Vagina (tissue), 2 donors: ENCODE measurements at regions not wholly inside any gene's neighbourhood (a gene's known extent, or its start where the extent isn't known, plus 50 kb on each side); places are given as distances from the start of the nearest gene placed in this dataset.

Experiments used
- POLR2AphosphoS5 ChIP-seq, 2 donors: sonication (generic); formaldehyde crosslinking; IDR thresholded peaks; one replicate each; pipeline ENCODE4 v1.9.0; 2017; ENCODE audit warnings: antibody characterized with exemption in 2 of 2, mild to moderate bottlenecking in 2 of 2, low read depth in 1 of 2; ENCODE audit not compliant: insufficient read depth in 1 of 2
- TF ChIP-seq, protein P1 (sequence below), 3 experiments: fragments of 450-650 bp in 2 of 3; fragments of 200-600 bp in 1 of 3; sonication (generic) in 1 of 3; IDR thresholded peaks; one replicate each; pipeline ENCODE4 v1.5.1; 2017 to 2019; ENCODE audit warnings: antibody characterized with exemption in 3 of 3, mild to moderate bottlenecking in 2 of 3, moderate library complexity in 2 of 3

DNA sequence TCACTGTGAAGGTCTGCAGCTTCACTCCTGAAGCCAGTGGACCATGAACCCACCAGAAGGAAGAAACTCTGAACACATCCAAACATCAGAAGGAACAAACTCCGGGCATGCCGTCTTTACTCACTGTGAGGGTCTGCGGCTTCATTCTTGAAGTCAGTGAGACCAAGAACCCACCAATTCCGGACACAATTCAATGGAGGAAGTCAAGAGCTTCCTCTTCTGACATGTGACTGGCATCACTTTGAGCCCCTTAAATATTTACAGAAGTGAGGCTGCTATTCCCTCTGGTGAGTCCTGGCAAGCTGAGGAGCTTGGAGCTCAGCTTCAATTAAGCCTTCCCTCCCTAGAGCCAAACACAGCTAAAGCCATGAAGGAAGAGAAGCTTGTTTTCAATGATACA is 103.5 kb upstream of the SRD5A3 start:
- no peak for TF ChIP-seq POLR2AphosphoS5 (IDR thresholded peaks at IDR 0.05; ENCODE audit: insufficient read depth in 1 of 2, low read depth in 1 of 2)
- TF ChIP-seq, protein P1, sequence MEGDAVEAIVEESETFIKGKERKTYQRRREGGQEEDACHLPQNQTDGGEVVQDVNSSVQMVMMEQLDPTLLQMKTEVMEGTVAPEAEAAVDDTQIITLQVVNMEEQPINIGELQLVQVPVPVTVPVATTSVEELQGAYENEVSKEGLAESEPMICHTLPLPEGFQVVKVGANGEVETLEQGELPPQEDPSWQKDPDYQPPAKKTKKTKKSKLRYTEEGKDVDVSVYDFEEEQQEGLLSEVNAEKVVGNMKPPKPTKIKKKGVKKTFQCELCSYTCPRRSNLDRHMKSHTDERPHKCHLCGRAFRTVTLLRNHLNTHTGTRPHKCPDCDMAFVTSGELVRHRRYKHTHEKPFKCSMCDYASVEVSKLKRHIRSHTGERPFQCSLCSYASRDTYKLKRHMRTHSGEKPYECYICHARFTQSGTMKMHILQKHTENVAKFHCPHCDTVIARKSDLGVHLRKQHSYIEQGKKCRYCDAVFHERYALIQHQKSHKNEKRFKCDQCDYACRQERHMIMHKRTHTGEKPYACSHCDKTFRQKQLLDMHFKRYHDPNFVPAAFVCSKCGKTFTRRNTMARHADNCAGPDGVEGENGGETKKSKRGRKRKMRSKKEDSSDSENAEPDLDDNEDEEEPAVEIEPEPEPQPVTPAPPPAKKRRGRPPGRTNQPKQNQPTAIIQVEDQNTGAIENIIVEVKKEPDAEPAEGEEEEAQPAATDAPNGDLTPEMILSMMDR (IDR thresholded peaks at IDR 0.05) = no peak
